Keratinocyte (primary cell): ENCODE measurements at regions not wholly inside any gene's neighbourhood (a gene's known extent, or its start where the extent isn't known, plus 50 kb on each side); places are given as distances from the start of the nearest gene placed in this dataset.

ENCODE experiments used
- DNase-seq: peaks from one replicate; pipeline ENCODE4 v3.0.0-alpha.2; 2011; ENCODE audit warnings: low read depth, missing footprints, low spot score
- FAIRE-seq: peaks from 2 replicates; lab custom pipeline; 2011; peaks lifted over from hg19 to GRCh38; lab: Jason Lieb, UNC
- H2AFZ ChIP-seq: 2 replicates; pipeline ENCODE4 v1.6.0; 2012; ENCODE audit warnings: low read length, control low read depth, inconsistent platforms; ENCODE audit not compliant: control insufficient read depth
- H3K27ac ChIP-seq: 2 replicates; pipeline ENCODE4 v1.5.1; 2011; ENCODE audit warnings: low read length; ENCODE audit not compliant: control insufficient read depth, insufficient read depth
- H3K27me3 ChIP-seq: 3 replicates; pipeline ENCODE4 v1.6.0; 2011; ENCODE audit warnings: low read length; ENCODE audit not compliant: control insufficient read depth, insufficient read depth; ENCODE audit errors: extremely low read depth
- H3K36me3 ChIP-seq, 2 experiments: 2 replicates in 1 of 2; 3 replicates in 1 of 2; pipeline ENCODE4 v1.5.1; 2011; ENCODE audit warnings: low read length in 2 of 2, mild to moderate bottlenecking in 1 of 2; ENCODE audit not compliant: control insufficient read depth in 2 of 2, insufficient read depth in 2 of 2; ENCODE audit errors: extremely low read depth in 1 of 2
- H3K4me1 ChIP-seq: 3 replicates; pipeline ENCODE4 v1.5.1; 2011; ENCODE audit warnings: low read length; ENCODE audit not compliant: control insufficient read depth, insufficient read depth; ENCODE audit errors: extremely low read depth
- H3K4me2 ChIP-seq: 3 replicates; pipeline ENCODE4 v1.6.0; 2011; ENCODE audit warnings: low read depth, low read length; ENCODE audit not compliant: control insufficient read depth, insufficient read depth; ENCODE audit errors: extremely low read depth
- H3K4me3 ChIP-seq, 3 experiments: fragments of 200-600 bp in 1 of 3; sonication (generic) in 1 of 3; 2 replicates in 2 of 3; 3 replicates in 1 of 3; pipeline ENCODE4 v1.5.1; 2011 to 2016; ENCODE audit warnings: low read length in 3 of 3, mild to moderate bottlenecking in 3 of 3, control low read depth in 2 of 3, inconsistent platforms in 1 of 3, low read depth in 1 of 3, mixed read lengths in 1 of 3, mixed run types in 1 of 3, moderate library complexity in 1 of 3; ENCODE audit not compliant: control insufficient read depth in 2 of 3, insufficient read depth in 2 of 3; ENCODE audit errors: extremely low read depth in 1 of 3
- H3K79me2 ChIP-seq: 2 replicates; pipeline ENCODE4 v1.6.0; 2012; ENCODE audit warnings: low read length; ENCODE audit not compliant: control insufficient read depth, insufficient read depth
- H3K9ac ChIP-seq: 3 replicates; pipeline ENCODE4 v1.6.0; 2011; ENCODE audit warnings: low read length; ENCODE audit not compliant: control insufficient read depth, insufficient read depth; ENCODE audit errors: extremely low read depth
- H3K9me1 ChIP-seq: 3 replicates; pipeline ENCODE4 v1.6.0; 2011; ENCODE audit warnings: low read length; ENCODE audit not compliant: control insufficient read depth, insufficient read depth; ENCODE audit errors: extremely low read depth
- H3K9me3 ChIP-seq: 2 replicates; pipeline ENCODE4 v1.5.1; 2012; ENCODE audit warnings: low read depth, low read length; ENCODE audit not compliant: control insufficient read depth
- H4K20me1 ChIP-seq: 3 replicates; pipeline ENCODE4 v1.6.0; 2011; ENCODE audit warnings: low read length; ENCODE audit not compliant: control insufficient read depth, insufficient read depth; ENCODE audit errors: extremely low read depth
- EZH2 ChIP-seq: IDR thresholded peaks from one replicate; pipeline ENCODE4 v1.6.1; 2012; ENCODE audit warnings: inconsistent platforms, mild to moderate bottlenecking, low read length, moderate library complexity
- dilution Hi-C: fragments of 300-500 bp; cut with MboI; formaldehyde crosslinking; loops from one replicate; pipeline ENCODE4 v1.7.0; 2020; ENCODE audit warnings: low sequenced_read_pairs; ENCODE audit not compliant: extremely low pct_ligation_motif_present
- TF ChIP-seq, protein P1 (sequence below), 3 experiments: IDR thresholded peaks in 1 of 3; conservative IDR thresholded peaks in 1 of 3; optimal IDR thresholded peaks in 1 of 3; 2 replicates in 2 of 3; 3 replicates in 1 of 3; pipeline versions ENCODE3 to v1.5.1; 2011; ENCODE audit warnings: low read length in 3 of 3, mild to moderate bottlenecking in 3 of 3, moderate library complexity in 2 of 3, control low read depth in 1 of 3, inconsistent platforms in 1 of 3; ENCODE audit not compliant: insufficient read depth in 2 of 3; ENCODE audit errors: extremely low read depth in 1 of 3

DNA sequence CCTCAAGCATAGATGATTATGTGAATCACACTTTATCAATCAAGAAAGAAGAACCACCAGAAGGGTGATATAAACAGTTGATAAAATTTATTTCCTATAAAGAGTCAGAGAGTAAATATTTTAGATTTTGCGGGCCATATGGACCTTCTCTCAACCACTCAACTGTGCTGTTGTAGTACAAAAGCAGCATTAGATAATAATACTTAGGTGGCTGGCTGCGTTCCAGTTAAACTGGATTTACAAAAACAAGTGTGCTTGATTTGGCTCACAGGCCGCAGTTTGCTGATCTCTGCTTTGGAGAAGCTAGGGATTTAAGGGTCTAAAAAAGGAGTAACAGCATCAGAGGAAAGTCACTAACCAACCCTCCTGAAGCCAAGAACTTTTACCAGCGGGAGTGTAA lies 1406.0 kb downstream of the KCNT2 start:
- no peaks in the 10 kb centered on the region for H3K4me1 ChIP-seq
- H3K79me2 ChIP-seq = no peaks in the 10 kb centered on the region
- H3K36me3 ChIP-seq = no peaks in the 10 kb centered on the region
- H3K4me3 ChIP-seq = no peak overlapping the region
- no peak for DNase-seq
- no peak overlapping the region for H3K9ac ChIP-seq
- FAIRE-seq = no peak
- H3K27me3 ChIP-seq = no peaks in the 10 kb centered on the region
- H3K9me1 ChIP-seq = no peaks in the 10 kb centered on the region
- dilution Hi-C loops = no loop called here
- no peak overlapping the region for H3K27ac ChIP-seq
- H3K4me2 ChIP-seq = no peak overlapping the region
- H4K20me1 ChIP-seq = no peaks in the 10 kb centered on the region
- TF ChIP-seq, protein P1, sequence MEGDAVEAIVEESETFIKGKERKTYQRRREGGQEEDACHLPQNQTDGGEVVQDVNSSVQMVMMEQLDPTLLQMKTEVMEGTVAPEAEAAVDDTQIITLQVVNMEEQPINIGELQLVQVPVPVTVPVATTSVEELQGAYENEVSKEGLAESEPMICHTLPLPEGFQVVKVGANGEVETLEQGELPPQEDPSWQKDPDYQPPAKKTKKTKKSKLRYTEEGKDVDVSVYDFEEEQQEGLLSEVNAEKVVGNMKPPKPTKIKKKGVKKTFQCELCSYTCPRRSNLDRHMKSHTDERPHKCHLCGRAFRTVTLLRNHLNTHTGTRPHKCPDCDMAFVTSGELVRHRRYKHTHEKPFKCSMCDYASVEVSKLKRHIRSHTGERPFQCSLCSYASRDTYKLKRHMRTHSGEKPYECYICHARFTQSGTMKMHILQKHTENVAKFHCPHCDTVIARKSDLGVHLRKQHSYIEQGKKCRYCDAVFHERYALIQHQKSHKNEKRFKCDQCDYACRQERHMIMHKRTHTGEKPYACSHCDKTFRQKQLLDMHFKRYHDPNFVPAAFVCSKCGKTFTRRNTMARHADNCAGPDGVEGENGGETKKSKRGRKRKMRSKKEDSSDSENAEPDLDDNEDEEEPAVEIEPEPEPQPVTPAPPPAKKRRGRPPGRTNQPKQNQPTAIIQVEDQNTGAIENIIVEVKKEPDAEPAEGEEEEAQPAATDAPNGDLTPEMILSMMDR (optimal IDR thresholded peaks at IDR 0.05 in 1 of 3, IDR thresholded peaks at IDR 0.05 in 1 of 3, conservative IDR thresholded peaks at IDR 0.05 in 1 of 3; ENCODE audit: extremely low read depth in 1 of 3, insufficient read depth in 2 of 3, low read length in 3 of 3) = no peak
- TF ChIP-seq EZH2 = no peak
- H3K9me3 ChIP-seq = peaks cover 2% of the 10 kb centered on the region
- no peak overlapping the region for H2AFZ ChIP-seq

DNA sequence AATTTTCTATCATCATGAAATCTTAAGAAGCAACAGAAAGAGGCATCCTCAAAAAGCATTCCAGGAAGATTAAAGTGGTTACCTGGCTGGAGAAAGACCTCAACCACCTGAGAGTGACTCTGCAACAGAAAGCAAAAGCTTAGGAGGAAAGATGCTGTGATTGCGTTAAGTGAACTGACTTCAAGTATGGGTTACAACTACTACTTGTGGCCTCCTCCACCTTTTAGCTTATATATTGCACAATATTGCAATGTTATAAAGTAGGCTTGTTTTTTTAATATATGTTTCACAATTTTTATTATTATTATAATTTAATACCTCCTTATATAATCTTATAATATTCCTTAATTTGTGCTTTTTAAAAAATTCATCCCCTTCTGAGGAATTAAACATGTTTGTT lies 1407.5 kb downstream of the KCNT2 start:
- H3K9me1 ChIP-seq = no peaks in the 10 kb centered on the region
- no peaks in the 10 kb centered on the region for H4K20me1 ChIP-seq
- TF ChIP-seq, protein P1 (optimal IDR thresholded peaks at IDR 0.05 in 1 of 3, IDR thresholded peaks at IDR 0.05 in 1 of 3, conservative IDR thresholded peaks at IDR 0.05 in 1 of 3; ENCODE audit: extremely low read depth in 1 of 3, insufficient read depth in 2 of 3, low read length in 3 of 3) = no peak
- no peak for TF ChIP-seq EZH2
- H2AFZ ChIP-seq = no peak overlapping the region
- H3K4me2 ChIP-seq = no peak overlapping the region
- peaks cover 2% of the 10 kb centered on the region for H3K9me3 ChIP-seq
- no peaks in the 10 kb centered on the region for H3K27me3 ChIP-seq
- no peaks in the 10 kb centered on the region for H3K36me3 ChIP-seq
- no peak overlapping the region for H3K4me3 ChIP-seq
- H3K9ac ChIP-seq = no peak overlapping the region
- H3K4me1 ChIP-seq = no peaks in the 10 kb centered on the region
- dilution Hi-C loops = no loop called here
- H3K27ac ChIP-seq = no peak overlapping the region
- no peaks in the 10 kb centered on the region for H3K79me2 ChIP-seq
- no peak for DNase-seq
- FAIRE-seq = no peak
